ENCODE measurements at regions not wholly inside any gene's neighbourhood (a gene's known extent, or its start where the extent isn't known, plus 50 kb on each side); places are given as distances from the start of the nearest gene placed in this dataset.
"Not testable (repeated sequence)": the region's sequence is repeated elsewhere in the genome, so short reads cannot be mapped to it uniquely, and the experiment has no call there.

DNA sequence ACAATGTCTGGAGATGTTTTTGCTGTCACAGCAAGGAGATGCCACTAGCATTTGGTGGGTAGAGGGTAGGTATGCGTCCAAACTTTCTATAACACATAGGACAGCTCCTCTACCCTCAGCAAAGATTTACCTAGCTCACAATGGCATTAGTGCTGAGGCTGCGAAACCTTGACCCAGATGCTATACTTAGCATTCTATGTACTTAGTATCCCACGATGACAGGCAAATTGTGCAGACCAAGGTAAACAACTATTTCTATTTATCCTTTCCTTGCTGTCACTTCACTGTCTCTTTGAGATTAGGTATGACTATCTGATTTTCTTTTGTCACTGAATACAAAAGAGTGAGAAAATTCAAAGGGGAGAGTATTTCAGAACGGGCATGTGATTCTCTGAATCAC, 265.2 kb upstream of the ZNF385D start (continued):
- TF ChIP-seq, protein P1, sequence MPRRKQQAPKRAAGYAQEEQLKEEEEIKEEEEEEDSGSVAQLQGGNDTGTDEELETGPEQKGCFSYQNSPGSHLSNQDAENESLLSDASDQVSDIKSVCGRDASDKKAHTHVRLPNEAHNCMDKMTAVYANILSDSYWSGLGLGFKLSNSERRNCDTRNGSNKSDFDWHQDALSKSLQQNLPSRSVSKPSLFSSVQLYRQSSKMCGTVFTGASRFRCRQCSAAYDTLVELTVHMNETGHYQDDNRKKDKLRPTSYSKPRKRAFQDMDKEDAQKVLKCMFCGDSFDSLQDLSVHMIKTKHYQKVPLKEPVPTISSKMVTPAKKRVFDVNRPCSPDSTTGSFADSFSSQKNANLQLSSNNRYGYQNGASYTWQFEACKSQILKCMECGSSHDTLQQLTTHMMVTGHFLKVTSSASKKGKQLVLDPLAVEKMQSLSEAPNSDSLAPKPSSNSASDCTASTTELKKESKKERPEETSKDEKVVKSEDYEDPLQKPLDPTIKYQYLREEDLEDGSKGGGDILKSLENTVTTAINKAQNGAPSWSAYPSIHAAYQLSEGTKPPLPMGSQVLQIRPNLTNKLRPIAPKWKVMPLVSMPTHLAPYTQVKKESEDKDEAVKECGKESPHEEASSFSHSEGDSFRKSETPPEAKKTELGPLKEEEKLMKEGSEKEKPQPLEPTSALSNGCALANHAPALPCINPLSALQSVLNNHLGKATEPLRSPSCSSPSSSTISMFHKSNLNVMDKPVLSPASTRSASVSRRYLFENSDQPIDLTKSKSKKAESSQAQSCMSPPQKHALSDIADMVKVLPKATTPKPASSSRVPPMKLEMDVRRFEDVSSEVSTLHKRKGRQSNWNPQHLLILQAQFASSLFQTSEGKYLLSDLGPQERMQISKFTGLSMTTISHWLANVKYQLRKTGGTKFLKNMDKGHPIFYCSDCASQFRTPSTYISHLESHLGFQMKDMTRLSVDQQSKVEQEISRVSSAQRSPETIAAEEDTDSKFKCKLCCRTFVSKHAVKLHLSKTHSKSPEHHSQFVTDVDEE (CRISPR knock-in tag; IDR thresholded peaks at IDR 0.05) = no peak
- no peak for TF ChIP-seq OSR1 (CRISPR knock-in tag; IDR thresholded peaks at IDR 0.05)
- no peak for TF ChIP-seq ZNF70 (CRISPR knock-in tag; IDR thresholded peaks at IDR 0.05)
- TF ChIP-seq, protein P2, sequence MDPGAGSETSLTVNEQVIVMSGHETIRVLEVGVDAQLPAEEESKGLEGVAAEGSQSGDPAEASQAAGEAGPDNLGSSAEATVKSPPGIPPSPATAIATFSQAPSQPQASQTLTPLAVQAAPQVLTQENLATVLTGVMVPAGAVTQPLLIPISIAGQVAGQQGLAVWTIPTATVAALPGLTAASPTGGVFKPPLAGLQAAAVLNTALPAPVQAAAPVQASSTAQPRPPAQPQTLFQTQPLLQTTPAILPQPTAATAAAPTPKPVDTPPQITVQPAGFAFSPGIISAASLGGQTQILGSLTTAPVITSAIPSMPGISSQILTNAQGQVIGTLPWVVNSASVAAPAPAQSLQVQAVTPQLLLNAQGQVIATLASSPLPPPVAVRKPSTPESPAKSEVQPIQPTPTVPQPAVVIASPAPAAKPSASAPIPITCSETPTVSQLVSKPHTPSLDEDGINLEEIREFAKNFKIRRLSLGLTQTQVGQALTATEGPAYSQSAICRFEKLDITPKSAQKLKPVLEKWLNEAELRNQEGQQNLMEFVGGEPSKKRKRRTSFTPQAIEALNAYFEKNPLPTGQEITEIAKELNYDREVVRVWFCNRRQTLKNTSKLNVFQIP (CRISPR knock-in tag; IDR thresholded peaks at IDR 0.05; ENCODE audit: borderline replicate concordance, low read depth) = no peak
- no peak for TF ChIP-seq CSDC2 (CRISPR knock-in tag; IDR thresholded peaks at IDR 0.05)

DNA sequence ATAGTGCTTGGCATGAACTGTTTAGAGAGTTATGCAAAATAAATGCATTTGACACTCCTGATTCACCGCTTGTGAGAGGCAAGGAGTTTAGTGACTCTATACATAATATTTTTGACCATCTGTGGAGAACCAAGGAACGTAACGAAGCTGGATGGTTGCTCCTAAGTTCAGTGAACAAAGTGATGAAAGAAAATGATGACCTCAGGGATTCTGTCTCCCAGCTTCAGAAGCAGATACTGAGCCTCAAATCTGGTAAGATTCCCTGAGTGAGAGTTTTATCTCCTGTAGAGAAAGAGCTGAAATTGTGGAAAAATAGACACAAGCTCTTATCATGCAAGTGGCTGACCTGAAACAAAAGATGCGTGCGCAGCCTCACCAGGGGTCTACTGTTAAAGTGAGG, 273.6 kb upstream of the ZNF385D start:
- ATAC-seq = not testable (repeated sequence)

DNA sequence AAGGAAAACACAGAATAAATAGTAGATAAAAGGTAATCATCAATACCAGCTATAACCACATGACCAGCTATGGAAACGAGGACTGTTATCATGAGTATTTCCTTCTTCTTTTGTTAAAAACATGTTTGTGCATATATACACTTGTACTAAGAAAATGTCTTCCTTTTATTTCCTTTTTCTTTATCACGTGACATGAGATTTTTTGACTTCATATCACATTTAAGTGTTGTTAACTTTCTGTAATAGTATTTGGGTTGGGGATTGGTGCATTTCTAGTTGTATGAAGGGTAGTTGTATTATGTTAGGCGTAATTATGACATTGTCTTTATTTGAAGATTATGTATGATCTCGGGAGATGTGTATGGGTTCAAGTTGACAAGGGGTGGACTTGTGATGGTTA, 278.5 kb upstream of the ZNF385D start:
- TF ChIP-seq ZNF70 (CRISPR knock-in tag; IDR thresholded peaks at IDR 0.05) (no peak), ZNF565 (CRISPR knock-in tag; conservative IDR thresholded peaks at IDR 0.05; ENCODE audit: low read depth) (no peak), BACH2 (CRISPR knock-in tag; IDR thresholded peaks at IDR 0.05; ENCODE audit: borderline replicate concordance) (no peak), CSDC2 (CRISPR knock-in tag; IDR thresholded peaks at IDR 0.05) (no peak), RARB (CRISPR knock-in tag; IDR thresholded peaks at IDR 0.05) (no peak), OSR1 (CRISPR knock-in tag; IDR thresholded peaks at IDR 0.05) (no peak)
- TF ChIP-seq, protein P1 (CRISPR knock-in tag; IDR thresholded peaks at IDR 0.05) = no peak
- no peak for ATAC-seq

DNA sequence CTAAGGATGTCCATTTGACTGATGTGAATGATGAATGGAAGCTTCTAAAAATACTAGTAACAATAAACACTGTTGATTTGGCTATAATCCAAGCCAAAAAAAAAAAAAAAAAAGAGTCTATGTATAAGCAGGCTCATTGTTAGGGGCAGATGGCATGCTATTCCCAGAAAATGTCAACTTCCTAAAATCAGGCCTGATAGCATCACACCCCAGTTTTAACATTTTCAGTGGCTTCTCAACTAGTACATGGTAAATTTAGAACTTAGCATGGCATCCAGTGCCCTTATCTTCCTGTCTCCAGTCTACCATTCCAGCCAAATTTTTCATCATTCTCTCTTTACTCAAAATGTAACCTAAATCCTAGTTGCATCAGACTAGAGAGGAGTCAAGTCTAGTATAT, 288.2 kb upstream of the ZNF385D start:
- ATAC-seq = no peak
- TF ChIP-seq ZNF8 (CRISPR knock-in tag; IDR thresholded peaks at IDR 0.05) (no peak), ISL1 (CRISPR knock-in tag; IDR thresholded peaks at IDR 0.05) (no peak), TCF4 (CRISPR knock-in tag; IDR thresholded peaks at IDR 0.05; ENCODE audit: borderline replicate concordance) (no peak), SNAI2 (CRISPR knock-in tag; IDR thresholded peaks at IDR 0.05) (no peak), PPARA (CRISPR knock-in tag; IDR thresholded peaks at IDR 0.05; ENCODE audit: borderline replicate concordance) (no peak), CSDC2 (CRISPR knock-in tag; IDR thresholded peaks at IDR 0.05) (no peak)
- TF ChIP-seq, protein P3, sequence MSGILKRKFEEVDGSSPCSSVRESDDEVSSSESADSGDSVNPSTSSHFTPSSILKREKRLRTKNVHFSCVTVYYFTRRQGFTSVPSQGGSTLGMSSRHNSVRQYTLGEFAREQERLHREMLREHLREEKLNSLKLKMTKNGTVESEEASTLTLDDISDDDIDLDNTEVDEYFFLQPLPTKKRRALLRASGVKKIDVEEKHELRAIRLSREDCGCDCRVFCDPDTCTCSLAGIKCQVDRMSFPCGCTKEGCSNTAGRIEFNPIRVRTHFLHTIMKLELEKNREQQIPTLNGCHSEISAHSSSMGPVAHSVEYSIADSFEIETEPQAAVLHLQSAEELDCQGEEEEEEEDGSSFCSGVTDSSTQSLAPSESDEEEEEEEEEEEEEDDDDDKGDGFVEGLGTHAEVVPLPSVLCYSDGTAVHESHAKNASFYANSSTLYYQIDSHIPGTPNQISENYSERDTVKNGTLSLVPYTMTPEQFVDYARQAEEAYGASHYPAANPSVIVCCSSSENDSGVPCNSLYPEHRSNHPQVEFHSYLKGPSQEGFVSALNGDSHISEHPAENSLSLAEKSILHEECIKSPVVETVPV (CRISPR knock-in tag; IDR thresholded peaks at IDR 0.05) = no peak
- TF ChIP-seq, protein P2 (CRISPR knock-in tag; IDR thresholded peaks at IDR 0.05; ENCODE audit: borderline replicate concordance, low read depth) = no peak
- TF ChIP-seq, protein P4, sequence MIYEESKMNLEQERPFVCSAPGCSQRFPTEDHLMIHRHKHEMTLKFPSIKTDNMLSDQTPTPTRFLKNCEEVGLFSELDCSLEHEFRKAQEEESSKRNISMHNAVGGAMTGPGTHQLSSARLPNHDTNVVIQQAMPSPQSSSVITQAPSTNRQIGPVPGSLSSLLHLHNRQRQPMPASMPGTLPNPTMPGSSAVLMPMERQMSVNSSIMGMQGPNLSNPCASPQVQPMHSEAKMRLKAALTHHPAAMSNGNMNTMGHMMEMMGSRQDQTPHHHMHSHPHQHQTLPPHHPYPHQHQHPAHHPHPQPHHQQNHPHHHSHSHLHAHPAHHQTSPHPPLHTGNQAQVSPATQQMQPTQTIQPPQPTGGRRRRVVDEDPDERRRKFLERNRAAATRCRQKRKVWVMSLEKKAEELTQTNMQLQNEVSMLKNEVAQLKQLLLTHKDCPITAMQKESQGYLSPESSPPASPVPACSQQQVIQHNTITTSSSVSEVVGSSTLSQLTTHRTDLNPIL (CRISPR knock-in tag; IDR thresholded peaks at IDR 0.05; ENCODE audit: low read depth) = no peak
- TF ChIP-seq, protein P5, sequence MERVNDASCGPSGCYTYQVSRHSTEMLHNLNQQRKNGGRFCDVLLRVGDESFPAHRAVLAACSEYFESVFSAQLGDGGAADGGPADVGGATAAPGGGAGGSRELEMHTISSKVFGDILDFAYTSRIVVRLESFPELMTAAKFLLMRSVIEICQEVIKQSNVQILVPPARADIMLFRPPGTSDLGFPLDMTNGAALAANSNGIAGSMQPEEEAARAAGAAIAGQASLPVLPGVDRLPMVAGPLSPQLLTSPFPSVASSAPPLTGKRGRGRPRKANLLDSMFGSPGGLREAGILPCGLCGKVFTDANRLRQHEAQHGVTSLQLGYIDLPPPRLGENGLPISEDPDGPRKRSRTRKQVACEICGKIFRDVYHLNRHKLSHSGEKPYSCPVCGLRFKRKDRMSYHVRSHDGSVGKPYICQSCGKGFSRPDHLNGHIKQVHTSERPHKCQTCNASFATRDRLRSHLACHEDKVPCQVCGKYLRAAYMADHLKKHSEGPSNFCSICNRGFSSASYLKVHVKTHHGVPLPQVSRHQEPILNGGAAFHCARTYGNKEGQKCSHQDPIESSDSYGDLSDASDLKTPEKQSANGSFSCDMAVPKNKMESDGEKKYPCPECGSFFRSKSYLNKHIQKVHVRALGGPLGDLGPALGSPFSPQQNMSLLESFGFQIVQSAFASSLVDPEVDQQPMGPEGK (CRISPR knock-in tag; IDR thresholded peaks at IDR 0.05; ENCODE audit: borderline replicate concordance) = no peak

Data from SK-N-SH treated with all-trans-retinoic acid at 6 μM for 48 hours (cell line).